ENCODE measurements at regions not wholly inside any gene's neighbourhood (a gene's known extent, or its start where the extent isn't known, plus 50 kb on each side); places are given as distances from the start of the nearest gene placed in this dataset.

GRCh38 chr15:38920966-38921365, 356.4 kb upstream of the RASGRP1 start:
- TF ChIP-seq GATA3 (IDR thresholded peaks at IDR 0.05; ENCODE audit: low read depth, low read length) (no peak), GATA2 (IDR thresholded peaks at IDR 0.05; ENCODE audit: low read depth, low read length) (no peak)

Data from SH-SY5Y (cell line).